Embryonic facial prominence (tissue), 1 donor: ENCODE measurements at regions not wholly inside any gene's neighbourhood (a gene's known extent, or its start where the extent isn't known, plus 50 kb on each side); places are given as distances from the start of the nearest gene placed in this dataset.
"Not testable (repeated sequence)": the region's sequence is repeated elsewhere in the genome, so short reads cannot be mapped to it uniquely, and the experiment has no call there.

Experiments
- DNase-seq: peaks from one replicate; pipeline ENCODE4 v3.0.0-alpha.2; 2016; ENCODE audit errors: extremely low spot score

DNA sequence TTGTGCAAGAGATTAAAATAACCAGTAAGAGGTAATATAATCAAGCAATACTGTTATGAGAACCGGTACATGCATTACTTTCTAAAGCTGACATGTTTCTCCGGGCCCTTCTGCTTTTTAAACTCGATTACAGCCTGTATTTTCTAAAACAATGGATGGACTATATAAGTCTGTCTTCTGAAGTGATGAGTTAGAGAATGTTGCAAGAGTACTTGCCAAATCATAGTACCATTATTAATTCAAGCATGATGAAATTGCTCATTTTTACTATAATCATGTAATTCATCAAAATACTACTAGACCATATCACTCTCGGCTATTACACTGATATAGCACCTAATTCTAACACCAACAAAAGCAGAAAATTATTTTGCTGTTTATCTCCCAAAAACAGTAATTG lies 1240.3 kb upstream of the ACVR2A start:
- DNase-seq = no peak

DNA sequence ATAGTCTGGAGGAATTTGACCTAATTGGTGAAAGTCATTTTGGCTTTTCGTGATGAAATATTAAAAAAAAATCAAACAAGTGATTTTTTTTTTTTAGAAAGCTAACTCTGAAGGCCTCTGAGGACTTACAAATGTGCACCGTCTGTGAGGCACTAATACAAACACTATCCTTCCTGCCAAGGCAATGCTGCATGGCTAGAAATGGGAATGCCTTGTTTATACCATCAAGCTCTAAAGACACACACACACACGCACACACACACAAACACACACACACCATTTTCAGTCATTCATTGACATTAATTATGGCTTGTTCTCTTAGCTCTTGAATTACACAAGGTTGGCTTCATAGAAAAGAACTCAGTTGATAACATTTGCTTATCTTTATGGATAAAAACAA lies 1242.0 kb upstream of the ACVR2A start:
- no peak for DNase-seq

DNA sequence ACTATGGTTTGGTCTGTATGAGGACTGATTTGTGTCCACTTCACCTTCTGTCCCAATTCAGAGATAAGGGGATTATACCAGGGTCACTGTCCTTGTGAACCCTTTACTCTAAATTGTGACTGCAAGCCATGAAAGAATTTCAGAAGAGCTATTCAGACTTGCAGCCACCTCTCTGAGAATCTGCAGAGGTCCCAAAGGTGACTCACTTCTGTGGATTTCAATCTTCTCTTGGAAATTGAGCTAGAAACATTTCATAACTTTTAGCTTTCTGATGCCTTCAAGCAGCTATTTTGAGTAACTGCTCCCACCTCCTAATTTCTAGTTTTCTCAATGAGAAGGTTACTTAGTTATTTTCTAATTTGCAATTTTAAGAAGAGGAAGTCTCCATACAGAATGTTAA lies 1242.4 kb upstream of the ACVR2A start:
- DNase-seq = no peak

DNA sequence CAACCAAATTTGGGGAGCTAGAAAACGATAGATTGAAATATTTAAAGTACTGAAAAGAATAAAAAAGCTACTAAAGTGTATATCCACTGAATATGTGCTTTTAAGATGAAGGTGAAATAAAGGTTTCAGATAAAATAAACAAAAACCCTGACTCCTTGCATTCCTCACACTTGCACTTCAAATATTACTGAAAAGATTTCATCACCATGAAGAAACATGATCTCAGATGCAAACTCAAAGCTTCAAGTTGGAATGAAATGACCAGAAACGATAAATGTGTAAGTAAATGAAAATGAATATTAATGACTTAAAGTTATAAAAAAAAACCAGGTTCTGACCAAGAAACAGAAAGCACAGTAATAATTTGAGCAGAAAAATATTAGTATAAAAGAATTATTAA lies 1246.0 kb upstream of the ACVR2A start:
- no peak for DNase-seq

DNA sequence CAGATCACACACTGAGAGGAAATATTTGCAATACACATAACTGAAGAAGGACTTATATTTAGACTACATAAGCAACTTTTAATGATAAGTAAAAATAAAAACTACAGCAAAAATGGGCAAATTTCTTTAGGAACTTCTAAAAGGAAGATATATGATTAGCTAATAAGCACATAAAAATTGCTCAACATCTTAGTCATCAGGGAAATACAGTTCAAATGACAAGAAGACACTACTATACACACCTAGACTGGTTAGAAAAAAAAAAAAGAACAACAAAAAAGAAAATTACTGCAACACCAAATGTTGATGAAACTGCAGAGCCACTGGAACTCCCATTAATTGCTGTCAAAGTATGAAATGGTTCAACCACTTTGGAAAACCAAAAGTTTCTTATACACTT lies 1247.5 kb upstream of the ACVR2A start:
- DNase-seq = no peak

DNA sequence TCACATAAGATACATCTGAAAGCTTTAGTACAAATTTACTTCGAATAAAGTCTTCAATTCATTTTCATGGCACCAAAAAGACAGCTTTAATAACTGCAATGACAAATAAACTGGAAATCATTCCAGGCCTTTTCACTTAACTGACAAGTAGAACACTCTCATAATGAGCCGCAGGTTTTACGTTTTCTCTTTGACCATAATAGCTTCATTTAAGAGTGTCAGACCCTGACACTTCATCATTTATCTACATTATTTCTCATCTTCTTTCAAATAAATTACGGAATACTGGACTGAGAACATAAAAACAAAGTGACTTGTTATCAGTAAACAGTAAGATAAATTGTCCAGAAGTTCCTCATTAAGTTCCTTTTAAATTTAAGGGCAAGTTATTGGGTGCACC lies 1252.9 kb upstream of the ACVR2A start:
- DNase-seq = no peak

DNA sequence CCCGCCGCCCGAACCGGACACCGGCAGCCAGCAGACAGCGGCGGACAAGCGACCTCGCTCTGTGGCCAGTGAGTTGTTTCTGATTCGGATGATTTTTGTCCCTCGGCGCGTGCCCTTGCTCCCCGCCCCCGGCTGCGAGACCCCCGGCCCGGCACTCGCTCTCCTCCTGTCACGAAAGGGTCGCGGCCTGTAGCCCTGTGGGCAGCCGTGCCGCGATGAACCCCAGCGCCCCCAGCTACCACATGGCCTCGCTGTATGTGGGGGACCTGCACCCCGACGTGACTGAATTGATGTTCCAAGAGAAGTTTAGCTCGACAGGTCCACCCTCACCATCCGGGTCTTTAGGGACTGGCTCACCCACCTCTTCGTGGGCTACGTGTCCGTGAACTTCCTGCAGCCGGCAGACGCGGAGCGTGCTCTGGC lies 1257.5 kb upstream of the ACVR2A start:
- DNase-seq = no peak

DNA sequence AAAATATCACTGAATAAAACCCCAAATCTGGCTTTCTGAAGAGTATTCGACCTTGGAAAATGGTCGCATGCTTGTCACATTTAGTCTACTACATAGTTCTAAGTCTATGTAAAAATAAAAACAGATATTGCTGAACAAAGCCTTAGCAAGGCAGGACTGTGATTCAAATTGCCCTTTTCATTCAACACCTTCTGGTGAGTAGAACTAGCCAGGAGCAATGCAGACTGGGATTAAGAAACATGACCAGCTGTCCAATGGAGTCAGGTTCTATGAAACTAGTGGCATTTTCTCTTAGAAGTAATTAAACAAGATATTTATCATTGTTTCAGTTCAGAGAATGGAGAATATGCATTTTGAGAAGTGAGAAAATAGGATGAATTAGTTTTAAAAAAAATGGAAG lies 1260.5 kb upstream of the ACVR2A start:
- no peak for DNase-seq

DNA sequence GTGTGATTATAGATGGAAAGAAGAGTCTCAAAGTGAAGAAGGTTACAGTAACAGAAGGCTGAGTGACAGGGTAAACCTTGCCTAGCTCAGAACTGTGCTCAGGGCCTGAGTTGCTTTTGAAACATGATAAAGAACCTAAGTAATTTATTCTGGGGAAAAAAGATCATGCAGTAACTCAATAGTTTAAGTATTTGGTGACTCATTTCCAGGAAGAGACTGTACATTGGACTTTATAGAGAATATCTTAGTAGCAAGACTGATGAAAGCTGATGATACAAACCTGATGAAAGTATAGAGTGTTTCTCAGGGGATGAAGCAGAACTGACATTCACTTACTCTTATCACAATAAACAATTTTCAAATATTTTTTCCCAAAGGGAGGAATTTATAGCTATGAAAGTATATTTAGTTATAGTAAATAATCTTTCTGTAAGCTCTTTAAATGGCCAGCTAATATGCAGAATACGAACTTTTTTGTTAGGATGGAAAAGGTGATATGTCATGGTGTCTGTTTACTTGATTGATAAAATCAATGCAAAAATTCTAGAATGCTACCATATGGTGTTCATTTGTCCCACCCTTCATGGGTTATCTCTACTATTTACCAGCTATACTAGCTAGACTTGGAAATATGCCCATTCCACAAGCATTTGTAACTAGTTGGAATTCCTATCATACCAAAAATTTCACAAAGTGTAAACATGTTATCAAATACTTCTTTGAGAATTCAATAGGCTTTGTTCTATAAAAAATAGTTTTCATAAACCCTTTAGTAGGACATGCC lies 1265.5 kb upstream of the ACVR2A start:
- DNase-seq = no peak

DNA sequence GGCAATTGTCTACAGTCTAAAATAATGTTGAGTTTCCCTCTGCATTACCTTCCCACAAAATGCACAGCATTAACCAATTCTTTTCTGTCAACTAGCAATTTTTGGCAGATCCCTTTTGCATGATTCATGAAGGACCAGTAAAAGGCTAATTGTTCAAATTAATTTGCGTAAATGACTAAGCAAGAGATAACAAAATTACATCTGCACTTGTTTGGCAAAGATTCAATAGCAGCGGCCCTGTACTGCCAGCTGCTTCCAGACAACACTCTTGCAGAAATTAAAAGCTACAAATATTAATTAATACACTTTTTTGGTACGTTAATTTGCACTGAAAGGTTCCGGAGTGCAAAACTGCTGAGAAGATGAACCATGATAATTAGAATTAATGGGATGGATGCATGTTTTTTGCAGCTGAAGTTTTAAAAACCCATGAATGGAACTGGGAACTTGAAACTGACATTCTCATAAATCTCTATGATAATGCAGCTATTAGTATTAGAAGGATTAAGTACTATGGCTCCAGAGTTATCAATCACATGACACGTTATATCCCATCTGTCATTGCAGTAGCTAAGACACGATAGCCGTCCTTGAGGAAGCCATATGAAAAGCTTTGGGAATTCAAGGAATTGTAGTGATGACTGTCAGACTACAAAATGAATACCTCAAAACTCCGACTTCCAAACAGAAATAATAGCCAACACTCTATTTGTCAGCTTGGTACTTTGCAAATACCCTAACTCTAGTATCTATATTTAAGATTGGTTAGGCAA lies 1268.3 kb upstream of the ACVR2A start:
- DNase-seq = no peak

DNA sequence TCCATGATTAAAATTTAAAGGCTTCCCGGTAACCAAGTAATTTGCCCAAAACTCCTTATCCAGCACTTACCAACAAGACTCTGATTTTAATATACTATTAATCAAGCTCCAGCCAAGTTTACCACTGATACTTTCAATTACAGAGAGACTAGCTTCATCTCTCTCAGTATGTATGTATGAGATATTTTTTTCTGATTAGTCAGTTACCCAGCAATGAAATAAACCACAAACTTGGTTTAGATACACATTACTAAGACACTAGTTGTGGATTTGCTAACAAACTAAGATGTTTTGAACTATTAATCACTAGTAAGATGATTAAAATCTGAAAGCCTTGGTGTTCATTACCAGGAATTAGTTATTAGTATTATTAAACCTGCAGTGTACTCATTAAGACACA lies 1272.2 kb upstream of the ACVR2A start:
- no peak for DNase-seq

DNA sequence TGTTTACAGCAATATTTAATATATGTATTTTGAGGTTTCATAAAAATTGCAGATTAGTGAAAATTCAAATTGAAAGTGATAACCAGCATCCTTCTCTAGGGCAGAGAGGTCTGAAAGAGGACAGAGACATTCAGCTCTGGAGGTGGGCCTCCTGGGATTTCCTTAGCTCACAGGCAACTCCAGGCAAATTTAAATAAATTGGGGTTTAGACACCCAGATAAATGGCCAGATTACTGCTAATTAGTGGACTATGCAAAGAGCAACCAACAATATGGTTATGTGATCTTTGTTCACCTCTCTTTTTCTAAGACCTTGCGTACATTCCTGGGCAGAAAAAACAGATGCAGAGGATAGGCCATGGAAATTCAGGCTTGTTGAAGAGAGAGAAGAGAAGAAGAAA lies 1282.8 kb upstream of the ACVR2A start:
- no peak for DNase-seq

DNA sequence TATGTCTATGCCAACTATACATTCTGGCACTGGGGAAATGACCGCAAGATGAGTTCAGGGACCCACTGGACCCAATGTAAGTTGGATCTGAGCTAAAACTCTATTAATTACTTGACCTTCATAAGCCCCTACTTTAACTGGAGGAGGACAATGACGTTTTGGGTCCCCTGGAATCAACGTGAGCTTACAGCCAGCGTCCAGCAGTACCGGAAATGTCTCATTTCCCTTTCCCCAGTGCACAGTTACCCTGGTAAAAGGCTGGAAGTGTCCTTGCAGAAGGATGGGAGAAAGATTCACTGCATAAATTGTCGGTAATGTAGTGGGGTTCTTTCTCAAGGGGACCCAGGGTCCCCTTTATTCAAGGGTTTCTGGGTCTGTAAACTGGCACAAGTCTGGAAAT lies 1297.6 kb upstream of the ACVR2A start:
- DNase-seq = no peak

DNA sequence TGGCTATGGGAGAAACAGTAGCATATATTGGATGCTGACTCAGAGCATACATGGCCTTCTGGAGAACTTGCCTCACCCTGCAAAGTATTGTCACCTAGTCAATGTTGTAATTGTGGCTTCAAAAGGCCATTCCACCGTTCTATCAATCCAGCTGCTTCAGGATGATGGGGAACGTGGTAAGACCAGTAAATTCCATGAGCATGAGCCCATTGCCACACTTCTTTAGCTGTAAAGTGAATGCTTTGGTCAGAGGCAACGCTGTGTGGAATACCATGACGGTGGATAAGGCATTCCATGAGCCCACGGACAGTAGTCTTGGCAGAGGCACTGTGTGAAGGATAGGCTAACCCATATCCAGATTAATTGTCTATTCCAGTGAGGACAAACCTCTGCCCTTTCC lies 1300.1 kb upstream of the ACVR2A start:
- DNase-seq = no peak

DNA sequence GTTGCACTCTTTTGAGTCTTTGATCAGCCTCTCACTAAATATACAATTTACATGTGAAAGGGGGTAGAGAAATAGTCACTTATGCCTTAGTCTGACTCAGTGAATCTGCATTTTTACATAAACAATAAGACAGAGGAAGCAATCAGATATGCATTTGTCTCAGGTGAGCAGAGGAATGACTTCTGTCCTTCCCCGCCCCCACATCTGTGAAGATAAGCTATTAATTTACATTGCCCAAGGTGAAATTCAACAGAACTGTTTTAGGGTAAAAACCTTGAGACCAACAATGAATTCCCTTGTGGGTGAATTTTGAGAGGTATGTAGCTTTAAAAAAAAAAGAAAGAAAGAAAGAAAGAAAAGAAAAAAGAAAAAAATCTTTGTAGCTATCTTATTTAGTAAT lies 1302.9 kb upstream of the ACVR2A start:
- DNase-seq = no peak

DNA sequence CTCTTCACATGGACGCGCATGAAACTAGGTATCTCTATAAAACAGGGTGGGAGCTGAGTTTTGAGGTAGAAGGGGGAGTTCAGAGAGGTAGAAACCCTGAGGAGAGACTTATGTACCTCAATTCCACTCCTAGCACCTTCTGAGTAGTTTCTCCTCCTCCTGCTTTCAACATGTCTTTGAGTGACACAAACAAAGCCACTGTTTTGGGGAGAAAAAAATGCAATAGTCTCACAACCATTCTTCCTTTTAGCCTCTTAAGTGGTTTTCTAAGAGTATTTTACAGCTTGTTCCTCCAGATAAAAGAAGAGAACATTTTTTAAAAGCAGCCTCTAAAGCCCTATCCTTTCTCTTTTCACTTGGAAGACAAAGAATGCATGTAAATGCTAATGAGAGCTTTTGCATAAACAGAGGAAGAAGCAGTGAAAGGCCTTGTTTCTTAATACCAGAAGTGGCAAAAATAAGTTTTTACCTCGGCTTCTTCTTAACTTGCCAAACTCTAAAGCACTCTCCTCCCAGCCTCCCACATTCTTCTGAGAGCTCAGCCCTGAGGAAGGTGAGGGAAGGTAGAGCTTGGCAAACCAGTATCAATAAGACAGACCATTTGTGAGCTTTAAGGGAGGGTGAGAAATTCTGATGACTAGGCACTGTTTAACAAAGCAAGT lies 1304.4 kb upstream of the ACVR2A start:
- no peak for DNase-seq

DNA sequence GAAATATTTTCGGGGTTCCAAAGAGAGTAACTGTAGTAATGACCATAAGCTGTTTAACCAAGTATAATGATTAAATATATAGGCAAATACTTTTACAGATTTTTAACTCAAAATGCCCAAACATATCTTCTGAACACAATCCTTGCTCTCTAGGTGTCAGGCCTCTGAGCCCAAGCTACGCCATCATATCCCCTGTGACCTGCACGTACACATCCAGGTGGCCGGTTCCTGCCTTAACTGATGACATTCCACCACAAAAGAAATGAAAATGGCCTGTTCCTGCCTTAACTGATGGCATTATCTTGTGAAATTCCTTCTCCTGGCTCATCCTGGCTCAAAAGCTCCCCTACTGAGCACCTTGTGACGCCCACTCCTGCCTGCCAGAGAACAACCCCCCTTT lies 1305.1 kb upstream of the ACVR2A start:
- not testable (repeated sequence) for DNase-seq

DNA sequence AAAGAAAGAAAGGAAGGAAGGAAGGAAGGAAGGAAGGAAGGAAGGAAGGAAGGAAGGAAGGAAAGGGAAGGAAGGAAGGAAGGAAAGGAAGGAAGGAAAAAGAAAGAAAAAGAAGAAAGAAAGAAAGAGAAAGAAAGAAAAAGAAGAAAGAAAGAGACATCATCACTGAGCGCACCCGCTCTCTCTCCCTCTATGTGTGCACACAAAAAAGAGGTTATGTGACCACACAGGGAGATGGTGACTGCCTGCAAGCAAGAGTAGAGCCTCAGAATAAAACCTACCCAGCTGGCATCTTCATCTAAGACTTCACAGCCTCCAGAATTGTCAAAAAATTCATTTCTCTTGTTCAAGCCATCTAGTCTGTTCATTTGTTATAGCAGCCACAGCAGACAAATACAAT lies 1307.4 kb upstream of the ACVR2A start:
- no peak for DNase-seq

DNA sequence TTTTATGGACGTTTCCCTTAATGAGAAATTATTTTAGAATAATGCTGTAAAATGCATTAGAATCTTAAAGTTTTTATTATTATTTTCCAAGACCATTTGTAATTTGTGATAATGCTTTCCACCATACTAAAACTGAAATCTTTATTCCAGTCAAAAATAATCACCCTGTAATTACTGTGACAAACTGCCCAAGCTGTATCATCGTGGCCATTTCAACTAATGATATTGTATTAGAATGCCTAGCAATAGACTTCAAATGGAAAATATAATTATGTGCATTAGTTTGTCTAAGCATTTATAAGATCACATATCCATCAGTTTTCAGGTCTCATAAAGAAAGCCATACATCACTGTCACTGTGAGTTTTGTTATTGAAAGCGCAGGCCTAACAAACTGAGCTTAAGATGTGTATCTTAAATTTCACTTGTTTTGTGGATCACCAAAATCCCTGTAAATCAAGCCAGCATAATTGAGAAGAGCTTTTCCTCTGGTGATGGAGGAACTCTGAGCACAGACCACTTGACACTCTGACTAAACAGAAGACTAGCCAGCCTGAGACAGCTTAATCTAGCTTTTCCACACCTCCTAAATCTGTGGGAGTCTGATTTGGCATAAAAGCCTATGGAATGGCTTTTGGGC lies 1312.2 kb upstream of the ACVR2A start:
- DNase-seq = no peak

DNA sequence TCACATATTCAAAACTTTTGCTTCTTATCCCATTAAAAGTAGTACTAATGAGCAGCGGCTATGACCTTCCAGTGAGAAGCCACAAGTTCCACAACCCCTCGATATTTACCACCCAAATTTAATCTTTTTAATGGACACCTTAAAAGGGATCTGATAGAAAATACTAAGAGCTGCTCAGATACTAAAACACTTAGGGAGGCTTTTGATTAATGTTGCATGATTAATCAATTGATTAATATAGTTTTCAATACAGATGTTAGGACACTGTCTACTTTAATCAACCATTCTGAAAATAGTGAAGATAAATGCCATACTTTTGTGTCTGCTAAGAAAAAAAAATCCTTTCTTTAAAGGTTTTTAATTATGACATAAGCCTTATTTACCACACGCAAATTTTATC lies 1312.8 kb upstream of the ACVR2A start:
- DNase-seq = no peak

DNA sequence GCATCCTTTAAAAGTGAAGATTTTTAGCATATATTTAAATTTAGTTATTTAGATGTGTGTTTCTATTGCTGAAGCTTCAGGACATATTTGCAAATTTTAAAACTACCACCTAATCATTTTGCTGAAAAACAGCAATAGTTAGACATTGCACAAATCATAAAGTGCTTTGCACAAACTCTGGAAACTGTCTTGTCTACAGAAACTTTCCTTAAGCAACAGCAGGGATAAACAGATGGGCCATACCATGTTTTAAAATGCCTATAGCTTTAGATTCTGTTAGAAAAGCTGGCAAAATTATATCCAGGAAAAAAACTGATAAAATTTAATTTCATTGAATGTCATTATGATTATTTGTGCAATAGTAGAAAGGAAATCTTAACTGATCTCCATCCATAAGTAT lies 1313.9 kb upstream of the ACVR2A start:
- no peak for DNase-seq

DNA sequence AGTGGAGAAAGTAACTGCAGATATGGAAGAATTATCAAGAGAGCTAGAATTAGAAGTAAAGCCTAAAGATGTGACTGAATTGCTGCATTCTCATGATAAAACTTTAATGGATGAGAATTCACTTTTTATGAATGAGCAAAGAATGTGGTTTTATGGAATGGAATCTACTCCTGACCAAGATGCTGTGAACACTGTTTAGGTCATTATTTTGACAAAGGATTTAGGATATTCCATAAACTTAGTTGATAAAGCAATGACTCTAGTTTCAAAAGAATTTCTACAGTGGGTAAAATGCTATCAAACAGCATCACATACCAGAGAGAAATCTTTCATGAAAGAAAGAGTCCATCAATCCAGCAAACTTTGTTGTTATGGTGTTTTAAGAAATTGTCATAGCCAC lies 1317.7 kb upstream of the ACVR2A start:
- DNase-seq = no peak
